PC-9 (cell line): ENCODE measurements at regions not wholly inside any gene's neighbourhood (a gene's known extent, or its start where the extent isn't known, plus 50 kb on each side); places are given as distances from the start of the nearest gene placed in this dataset.

Experiments
- BruUV-seq: library from RNA; stranded (reverse); fragments of 400-500 nt; replicated peaks from 2 replicates; lab custom pipeline; 2021; lab: Mats Ljungman, UMichigan
- CTCF ChIA-PET: fragments of 300-600 bp; sonication (Branson Sonifier 250); formaldehyde crosslinking; loops from one replicate; lab custom pipeline; 2022; ENCODE audit warnings: antibody characterized with exemption; lab: Charles Lee
- POLR2A ChIA-PET: fragments of 300-600 bp; sonication (Branson Sonifier 250); formaldehyde crosslinking; loops from one replicate; lab custom pipeline; 2022; ENCODE audit warnings: antibody characterized with exemption; ENCODE audit not compliant: unreplicated experiment; lab: Charles Lee
- DNase-seq, 2 experiments: peaks; one replicate each; pipeline versions ENCODE4 v3.0.0 to v3.0.0-alpha.2; 2015 to 2022; ENCODE audit warnings: mixed read lengths in 1 of 2
- H2AFZ ChIP-seq: fragments of 200-600 bp; sonication (generic); 2 replicates; pipeline ENCODE4 v1.8.1; 2017; ENCODE audit warnings: antibody characterized with exemption
- H3F3A ChIP-seq: fragments of 200-600 bp; sonication (generic); 2 replicates; pipeline ENCODE4 v1.8.1; 2017; ENCODE audit warnings: antibody characterized with exemption, mild to moderate bottlenecking, low read depth; ENCODE audit not compliant: insufficient read depth
- H3K27ac ChIP-seq: fragments of 200-600 bp; sonication (generic); 2 replicates; pipeline ENCODE4 v1.6.1; 2016; ENCODE audit warnings: mixed run types
- H3K27me3 ChIP-seq: fragments of 200-600 bp; sonication (generic); 2 replicates; pipeline ENCODE4 v1.6.1; 2016; ENCODE audit warnings: low read depth, mixed run types; ENCODE audit not compliant: insufficient read depth
- H3K36me3 ChIP-seq: fragments of 200-600 bp; sonication (generic); 2 replicates; pipeline ENCODE4 v1.6.1; 2016; ENCODE audit warnings: low read depth, mixed run types
- H3K4me1 ChIP-seq: fragments of 200-600 bp; sonication (generic); replicated peaks from 2 replicates; pipeline ENCODE4 v1.6.1; 2016; ENCODE audit warnings: mixed run types; ENCODE audit not compliant: insufficient read depth
- H3K4me2 ChIP-seq: fragments of 200-600 bp; sonication (generic); 2 replicates; pipeline ENCODE4 v1.6.1; 2017; ENCODE audit warnings: mixed run types
- H3K4me3 ChIP-seq: fragments of 200-600 bp; sonication (generic); 2 replicates; pipeline ENCODE4 v1.6.1; 2016; ENCODE audit warnings: mixed run types
- H3K79me2 ChIP-seq: fragments of 200-600 bp; sonication (generic); 2 replicates; pipeline ENCODE4 v1.6.1; 2017; ENCODE audit warnings: low read depth, mixed run types
- H3K9me2 ChIP-seq: fragments of 200-600 bp; sonication (generic); 2 replicates; pipeline ENCODE4 v1.8.1; 2017; ENCODE audit warnings: mild to moderate bottlenecking; ENCODE audit not compliant: insufficient read depth
- H3K9me3 ChIP-seq: fragments of 200-600 bp; sonication (generic); 2 replicates; pipeline ENCODE4 v1.8.1; 2016; ENCODE audit warnings: low read depth; ENCODE audit not compliant: insufficient read depth
- H4K20me1 ChIP-seq: fragments of 200-600 bp; sonication (generic); 2 replicates; pipeline ENCODE4 v1.8.1; 2017; ENCODE audit not compliant: insufficient read depth
- CTCF ChIP-seq: fragments of 200-600 bp; sonication (generic); conservative IDR thresholded peaks from 2 replicates; pipeline ENCODE4 v1.6.1; 2017; ENCODE audit warnings: mixed run types, antibody characterized with exemption, mild to moderate bottlenecking, moderate library complexity
- EZH2 ChIP-seq: fragments of 200-600 bp; sonication (generic); IDR thresholded peaks from 2 replicates; pipeline ENCODE4 v1.8.0; 2017; ENCODE audit warnings: antibody characterized with exemption, low read depth
- intact Hi-C: fragments of 100-400 bp; cut with micrococcal nuclease; formaldehyde crosslinking; loops from one replicate; pipeline ENCODE4 v1.10.0; 2022; ENCODE audit not compliant: unreplicated experiment

GRCh38 chr15:95590533-95591044 lies 739.9 kb upstream of the NR2F2 start:
- Histone ChIP-seq H3K27ac (no peak overlapping the region), H3K27me3 (no peaks in the 10 kb centered on the region), H2AFZ (no peak overlapping the region), H3K4me3 (no peak overlapping the region), H3K4me1 (no peaks in the 10 kb centered on the region), H3F3A (no peaks in the 10 kb centered on the region), H3K9me2 (no peaks in the 10 kb centered on the region), H3K36me3 (no peaks in the 10 kb centered on the region), H3K79me2 (no peaks in the 10 kb centered on the region), H3K9me3 (no peaks in the 10 kb centered on the region), H3K4me2 (no peak overlapping the region), H4K20me1 (no peaks in the 10 kb centered on the region)
- TF ChIP-seq CTCF (no peak), EZH2 (no peak)
- intact Hi-C loops: no loop called here
- ChIA-PET POLR2A (no interaction called here), CTCF (no interaction called here)
- BruUV-seq: no TSS peak
- DNase-seq: no peak

- no peaks in the 10 kb centered on the region for H3K27me3 ChIP-seq
- no TSS peak for BruUV-seq
- no peaks in the 10 kb centered on the region for H3F3A ChIP-seq
- no peaks in the 10 kb centered on the region for H3K36me3 ChIP-seq
- H3K9me3 ChIP-seq: no peaks in the 10 kb centered on the region
- no peak for DNase-seq
- H3K4me3 ChIP-seq: no peak overlapping the region
- CTCF ChIA-PET: no interaction called here
- no peak overlapping the region for H3K4me2 ChIP-seq
- H3K4me1 ChIP-seq: no peaks in the 10 kb centered on the region
- TF ChIP-seq EZH2 (no peak), CTCF (no peak)
- H3K27ac ChIP-seq: no peak overlapping the region
- no peaks in the 10 kb centered on the region for H4K20me1 ChIP-seq
- intact Hi-C loops: no loop called here
- H3K9me2 ChIP-seq: no peaks in the 10 kb centered on the region
- H3K79me2 ChIP-seq: no peaks in the 10 kb centered on the region
- POLR2A ChIA-PET: no interaction called here
- H2AFZ ChIP-seq: no peak overlapping the region
Observed at GRCh38 chr15:95591270-95591669, 739.2 kb upstream of the NR2F2 start.

GRCh38 chr15:95591886-95592285 lies 738.6 kb upstream of the NR2F2 start:
- Histone ChIP-seq H3K9me2 (no peaks in the 10 kb centered on the region), H3K36me3 (no peaks in the 10 kb centered on the region), H3K4me3 (no peak overlapping the region), H3K27ac (no peak overlapping the region), H3K4me2 (no peak overlapping the region), H4K20me1 (no peaks in the 10 kb centered on the region), H3K4me1 (no peaks in the 10 kb centered on the region), H3F3A (no peaks in the 10 kb centered on the region), H3K27me3 (no peaks in the 10 kb centered on the region), H3K79me2 (no peaks in the 10 kb centered on the region), H2AFZ (no peak overlapping the region), H3K9me3 (no peaks in the 10 kb centered on the region)
- POLR2A ChIA-PET: no interaction called here
- no peak for DNase-seq
- BruUV-seq: no TSS peak
- CTCF ChIA-PET: no interaction called here
- TF ChIP-seq EZH2 (no peak), CTCF (no peak)
- intact Hi-C loops: no loop called here
